ENCODE measurements at regions not wholly inside any gene's neighbourhood (a gene's known extent, or its start where the extent isn't known, plus 50 kb on each side); places are given as distances from the start of the nearest gene placed in this dataset.

DNA sequence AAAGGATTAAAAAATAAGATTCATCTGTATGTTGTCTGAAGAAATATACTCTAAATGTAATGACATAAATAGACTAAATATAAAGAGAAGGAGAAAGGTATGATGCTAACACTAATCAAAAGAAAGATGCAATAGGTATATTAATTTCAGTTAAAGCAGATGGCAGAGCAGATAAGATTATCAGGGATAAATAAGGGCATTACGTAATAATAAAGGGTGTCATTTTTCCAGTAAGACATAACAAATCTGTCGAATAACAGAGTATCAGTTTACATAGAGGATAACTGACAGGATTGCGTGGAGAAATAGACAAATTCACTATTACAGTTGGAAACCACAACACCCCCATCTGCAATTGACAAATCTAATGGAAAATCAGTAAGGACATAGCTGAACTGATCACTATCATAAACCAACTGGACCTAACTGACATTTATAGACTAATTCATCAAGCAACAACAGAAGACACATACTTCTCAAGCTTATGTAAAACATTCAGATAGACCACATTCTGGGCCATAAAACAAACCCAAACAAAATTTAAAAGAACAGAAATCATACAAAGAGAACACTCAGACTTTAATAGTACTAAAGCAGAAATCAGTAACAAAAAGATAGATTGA, 384.1 kb upstream of the COBL start:
- no peak overlapping the region for H3K4me3 ChIP-seq (ENCODE audit: low read length)
- no peaks in the 10 kb centered on the region for H3K27me3 ChIP-seq (ENCODE audit: insufficient read depth, low read length)
- H3K9me3 ChIP-seq (ENCODE audit: insufficient read depth, low read depth, low read length): peaks cover 8% of the 10 kb centered on the region; the same call in 1 of the 2 replicates
- no peak overlapping the region for H3K9ac ChIP-seq (ENCODE audit: low read depth, low read length)
- H3K4me1 ChIP-seq (ENCODE audit: insufficient read depth, low read length): no peaks in the 10 kb centered on the region
- H3K27ac ChIP-seq (ENCODE audit: low read depth, low read length): no peak overlapping the region
- no peaks in the 10 kb centered on the region for H3K36me3 ChIP-seq (ENCODE audit: insufficient read depth, low read length)
- 93% methylated on average over 3 of the region's 3 CpGs for WGBS

DNA sequence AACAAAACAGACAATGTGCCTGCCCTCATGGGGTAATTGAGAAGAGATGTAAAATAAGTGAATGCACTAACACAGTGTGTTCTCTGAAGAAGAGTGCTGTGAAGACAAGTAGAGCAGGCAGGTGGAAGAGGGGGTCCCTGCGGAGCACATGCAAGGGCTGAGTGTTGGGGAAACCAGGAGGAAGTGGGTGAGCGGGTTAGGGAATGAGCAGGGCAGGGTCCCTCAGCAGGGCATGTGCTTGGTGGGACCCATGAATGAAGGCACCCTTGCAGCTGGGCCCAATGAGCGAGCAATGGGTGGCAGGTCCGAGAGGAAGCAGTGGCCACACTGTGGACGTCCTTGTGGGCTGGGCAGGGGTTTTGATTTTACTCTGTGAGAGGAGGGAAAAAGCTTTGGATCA, 376.6 kb upstream of the COBL start:
- H3K4me3 ChIP-seq (ENCODE audit: low read length): no peak overlapping the region
- 93% methylated on average over 5 of the region's 5 CpGs for WGBS
- no peak overlapping the region for H3K9ac ChIP-seq (ENCODE audit: low read depth, low read length)
- H3K27ac ChIP-seq (ENCODE audit: low read depth, low read length): no peak overlapping the region
- no peaks in the 10 kb centered on the region; the same call in 1 of the 2 replicates for H3K4me1 ChIP-seq (ENCODE audit: insufficient read depth, low read length)
- no peaks in the 10 kb centered on the region for H3K36me3 ChIP-seq (ENCODE audit: insufficient read depth, low read length)
- H3K9me3 ChIP-seq (ENCODE audit: insufficient read depth, low read depth, low read length): no peaks in the 10 kb centered on the region
- H3K27me3 ChIP-seq (ENCODE audit: insufficient read depth, low read length): no peaks in the 10 kb centered on the region

DNA sequence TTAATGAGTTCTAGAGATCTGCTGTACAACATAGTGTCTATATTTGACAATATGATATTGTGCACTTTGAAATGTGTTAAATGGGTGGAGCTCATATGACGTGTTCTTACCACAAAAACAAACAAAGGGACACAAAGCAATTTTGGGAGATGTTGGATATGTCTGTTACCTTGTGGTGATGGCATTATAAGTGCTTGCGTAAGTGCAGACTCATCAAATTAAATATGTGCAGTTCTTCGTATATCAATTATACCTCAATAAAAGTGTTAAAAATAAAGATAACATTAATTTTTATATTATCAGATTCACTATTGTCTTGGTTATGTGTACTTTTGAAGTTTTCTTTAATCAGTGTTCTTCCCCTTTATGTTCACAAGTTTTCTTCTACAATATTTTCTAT, 372.9 kb upstream of the COBL start:
- no peaks in the 10 kb centered on the region for H3K36me3 ChIP-seq (ENCODE audit: insufficient read depth, low read length)
- no peak overlapping the region for H3K4me3 ChIP-seq (ENCODE audit: low read length)
- H3K27me3 ChIP-seq (ENCODE audit: insufficient read depth, low read length): no peaks in the 10 kb centered on the region
- WGBS: 100% methylated on average over 1 of the region's 3 CpGs
- no peaks in the 10 kb centered on the region; the same call in 1 of the 2 replicates for H3K4me1 ChIP-seq (ENCODE audit: insufficient read depth, low read length)
- no peak overlapping the region for H3K27ac ChIP-seq (ENCODE audit: low read depth, low read length)
- H3K9me3 ChIP-seq (ENCODE audit: insufficient read depth, low read depth, low read length): no peaks in the 10 kb centered on the region
- H3K9ac ChIP-seq (ENCODE audit: low read depth, low read length): no peak overlapping the region

DNA sequence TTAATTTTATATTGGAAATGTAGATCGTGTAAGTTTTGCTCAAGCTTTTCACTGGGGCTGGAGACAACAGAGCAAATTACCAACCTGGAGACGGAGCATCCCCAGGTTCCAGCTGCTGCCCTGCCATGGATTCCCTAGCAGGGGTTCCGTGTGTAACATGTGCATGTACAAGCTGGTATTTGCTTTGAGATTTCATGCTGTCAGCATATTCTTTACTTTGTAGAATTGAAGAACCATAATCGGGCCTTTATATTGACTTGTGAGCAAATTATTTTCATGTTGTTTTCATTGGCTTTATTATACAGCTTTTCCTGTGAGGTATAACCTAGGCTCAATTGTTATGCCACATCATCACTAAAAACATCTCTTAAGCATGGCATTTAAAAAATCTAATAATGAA, 369.2 kb upstream of the COBL start:
- Histone ChIP-seq H3K27me3 (ENCODE audit: insufficient read depth, low read length) (no peaks in the 10 kb centered on the region), H3K9ac (ENCODE audit: low read depth, low read length) (no peak overlapping the region)

DNA sequence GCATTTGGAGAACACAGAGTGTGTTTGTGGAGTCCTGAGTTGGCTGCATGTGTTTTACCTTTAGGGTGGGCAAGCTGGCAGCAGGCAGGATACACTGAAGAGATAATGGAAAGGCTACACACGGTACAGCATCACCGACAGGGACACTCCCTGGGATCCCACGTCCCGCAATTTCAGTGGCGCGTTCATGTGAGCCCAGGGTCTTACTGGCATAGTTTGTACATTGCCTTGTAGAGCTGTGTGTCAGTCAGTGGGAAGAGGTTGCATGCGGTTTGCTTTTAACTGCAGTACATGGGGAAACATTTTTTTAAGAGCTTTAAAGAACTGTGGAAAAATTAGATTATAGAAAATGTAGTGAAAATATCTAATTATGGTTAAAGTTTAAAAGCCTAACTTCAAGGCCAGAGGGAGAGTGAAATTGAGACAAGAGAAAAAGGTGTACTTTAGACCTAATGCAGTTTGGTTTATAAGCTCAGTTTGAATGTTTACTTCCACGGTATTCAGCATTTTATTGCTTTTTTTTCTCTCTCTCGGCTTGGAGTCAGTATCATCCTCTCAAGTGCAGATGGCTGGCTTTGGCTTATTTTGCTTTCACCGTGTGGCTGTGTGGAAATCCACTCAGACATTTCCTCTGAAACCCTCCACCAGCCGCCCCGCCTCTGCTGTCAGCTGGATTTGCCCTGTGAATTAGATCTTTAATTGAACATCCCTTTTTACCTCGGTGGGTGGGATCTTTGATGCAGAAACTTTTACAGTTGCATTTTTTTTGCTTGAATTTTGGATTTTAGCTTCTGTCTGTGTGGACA, 364.2 kb upstream of the COBL start:
- H3K9me3 ChIP-seq (ENCODE audit: insufficient read depth, low read depth, low read length): no peaks in the 10 kb centered on the region
- no peaks in the 10 kb centered on the region for H3K27me3 ChIP-seq (ENCODE audit: insufficient read depth, low read length)
- H3K36me3 ChIP-seq (ENCODE audit: insufficient read depth, low read length): no peaks in the 10 kb centered on the region
- no peak overlapping the region for H3K9ac ChIP-seq (ENCODE audit: low read depth, low read length)
- 95% methylated on average over 13 of the region's 13 CpGs for WGBS
- no peaks in the 10 kb centered on the region for H3K4me1 ChIP-seq (ENCODE audit: insufficient read depth, low read length)
- H3K4me3 ChIP-seq (ENCODE audit: low read length): no peak overlapping the region
- no peak overlapping the region for H3K27ac ChIP-seq (ENCODE audit: low read depth, low read length)

More for the DNA sequence above, 369.2 kb upstream of the COBL start:
- Histone ChIP-seq H3K4me3 (ENCODE audit: low read length) (no peak overlapping the region), H3K4me1 (ENCODE audit: insufficient read depth, low read length) (no peaks in the 10 kb centered on the region), H3K36me3 (ENCODE audit: insufficient read depth, low read length) (no peaks in the 10 kb centered on the region), H3K9me3 (ENCODE audit: insufficient read depth, low read depth, low read length) (no peaks in the 10 kb centered on the region), H3K27ac (ENCODE audit: low read depth, low read length) (no peak overlapping the region)
- WGBS: 95% methylated on average over 4 of the region's 4 CpGs

GRCh38 chr7:51679358-51679757, 362.7 kb upstream of the COBL start:
- WGBS: 87% methylated on average over 9 of the region's 9 CpGs
- Histone ChIP-seq H3K9ac (ENCODE audit: low read depth, low read length) (no peak overlapping the region), H3K27ac (ENCODE audit: low read depth, low read length) (no peak overlapping the region), H3K27me3 (ENCODE audit: insufficient read depth, low read length) (no peaks in the 10 kb centered on the region), H3K4me1 (ENCODE audit: insufficient read depth, low read length) (no peaks in the 10 kb centered on the region), H3K9me3 (ENCODE audit: insufficient read depth, low read depth, low read length) (no peaks in the 10 kb centered on the region), H3K4me3 (ENCODE audit: low read length) (no peak overlapping the region), H3K36me3 (ENCODE audit: insufficient read depth, low read length) (no peaks in the 10 kb centered on the region)

GRCh38 chr7:51666751-51667150, 350.1 kb upstream of the COBL start:
- Histone ChIP-seq H3K36me3 (ENCODE audit: insufficient read depth, low read length) (no peaks in the 10 kb centered on the region), H3K27me3 (ENCODE audit: insufficient read depth, low read length) (no peaks in the 10 kb centered on the region), H3K4me1 (ENCODE audit: insufficient read depth, low read length) (no peaks in the 10 kb centered on the region), H3K9ac (ENCODE audit: low read depth, low read length) (no peak overlapping the region), H3K27ac (ENCODE audit: low read depth, low read length) (no peak overlapping the region), H3K4me3 (ENCODE audit: low read length) (no peak overlapping the region), H3K9me3 (ENCODE audit: insufficient read depth, low read depth, low read length) (no peaks in the 10 kb centered on the region)
- WGBS: 92% methylated on average over 5 of the region's 5 CpGs

DNA sequence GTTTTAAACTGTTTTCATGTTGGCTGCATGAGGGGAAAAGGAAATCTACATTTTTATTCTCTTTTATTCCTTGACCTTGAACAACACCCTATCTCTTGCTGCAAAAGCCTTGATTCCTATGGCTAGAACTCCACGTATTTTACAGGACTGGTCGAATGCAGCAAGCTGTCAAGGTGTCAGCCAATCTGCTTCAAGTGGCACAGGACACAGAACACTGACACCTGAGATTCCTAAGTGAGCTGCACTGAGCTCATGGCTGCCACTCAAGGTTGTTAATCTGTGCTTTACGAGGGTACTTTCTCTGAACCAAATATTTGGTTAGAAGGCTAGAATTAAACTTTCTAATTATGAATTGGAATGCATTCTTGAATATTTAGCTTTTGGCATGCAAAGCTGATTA, 349.7 kb upstream of the COBL start:
- Histone ChIP-seq H3K4me1 (ENCODE audit: insufficient read depth, low read length) (no peaks in the 10 kb centered on the region), H3K27me3 (ENCODE audit: insufficient read depth, low read length) (no peaks in the 10 kb centered on the region), H3K27ac (ENCODE audit: low read depth, low read length) (no peak overlapping the region), H3K9me3 (ENCODE audit: insufficient read depth, low read depth, low read length) (no peaks in the 10 kb centered on the region), H3K36me3 (ENCODE audit: insufficient read depth, low read length) (no peaks in the 10 kb centered on the region), H3K4me3 (ENCODE audit: low read length) (no peak overlapping the region), H3K9ac (ENCODE audit: low read depth, low read length) (no peak overlapping the region)
- WGBS: 64% methylated on average over 3 of the region's 3 CpGs

- Histone ChIP-seq H3K4me1 (ENCODE audit: insufficient read depth, low read length) (no peaks in the 10 kb centered on the region), H3K36me3 (ENCODE audit: insufficient read depth, low read length) (no peaks in the 10 kb centered on the region), H3K27ac (ENCODE audit: low read depth, low read length) (no peak overlapping the region), H3K9ac (ENCODE audit: low read depth, low read length) (no peak overlapping the region), H3K9me3 (ENCODE audit: insufficient read depth, low read depth, low read length) (no peaks in the 10 kb centered on the region), H3K27me3 (ENCODE audit: insufficient read depth, low read length) (no peaks in the 10 kb centered on the region), H3K4me3 (ENCODE audit: low read length) (no peak overlapping the region)
- WGBS: 92% methylated on average over 7 of the region's 7 CpGs
Measured at GRCh38 chr7:51665045-51665780, 348.6 kb upstream of the COBL start.

- 87% methylated on average over 7 of the region's 7 CpGs for WGBS
Measured at GRCh38 chr7:51660516-51660915, 343.9 kb upstream of the COBL start.

GRCh38 chr7:51658684-51659083, 342.1 kb upstream of the COBL start:
- Histone ChIP-seq H3K27me3 (ENCODE audit: insufficient read depth, low read length) (no peaks in the 10 kb centered on the region), H3K9me3 (ENCODE audit: insufficient read depth, low read depth, low read length) (no peaks in the 10 kb centered on the region), H3K36me3 (ENCODE audit: insufficient read depth, low read length) (no peaks in the 10 kb centered on the region), H3K27ac (ENCODE audit: low read depth, low read length) (no peak overlapping the region), H3K4me1 (ENCODE audit: insufficient read depth, low read length) (no peaks in the 10 kb centered on the region), H3K9ac (ENCODE audit: low read depth, low read length) (no peak overlapping the region), H3K4me3 (ENCODE audit: low read length) (no peak overlapping the region)
- WGBS: 95% methylated on average over 6 of the region's 6 CpGs

More at GRCh38 chr7:51660516-51660915, 343.9 kb upstream of the COBL start:
- no peak overlapping the region for H3K4me3 ChIP-seq (ENCODE audit: low read length)
- no peak overlapping the region for H3K9ac ChIP-seq (ENCODE audit: low read depth, low read length)
- H3K36me3 ChIP-seq (ENCODE audit: insufficient read depth, low read length): no peaks in the 10 kb centered on the region
- no peaks in the 10 kb centered on the region for H3K4me1 ChIP-seq (ENCODE audit: insufficient read depth, low read length)
- no peaks in the 10 kb centered on the region for H3K27me3 ChIP-seq (ENCODE audit: insufficient read depth, low read length)
- H3K27ac ChIP-seq (ENCODE audit: low read depth, low read length): no peak overlapping the region
- no peaks in the 10 kb centered on the region for H3K9me3 ChIP-seq (ENCODE audit: insufficient read depth, low read depth, low read length)

Data from HUES64 (cell line).